Upper lobe of left lung (tissue), 4 donors: ENCODE measurements at regions not wholly inside any gene's neighbourhood (a gene's known extent, or its start where the extent isn't known, plus 50 kb on each side); places are given as distances from the start of the nearest gene placed in this dataset.

Source experiments
- CTCF ChIP-seq, 6 experiments: fragments of 450-650 bp in 4 of 6; fragments of 200-600 bp in 2 of 6; sonication (generic) in 2 of 6; IDR thresholded peaks; one replicate each; pipeline ENCODE4 v1.5.1; 2016 to 2019; ENCODE audit warnings: antibody characterized with exemption in 6 of 6
- EP300 ChIP-seq, 4 donors: sonication (generic); formaldehyde crosslinking; IDR thresholded peaks; one replicate each; pipeline ENCODE4 v1.5.1; 2017; ENCODE audit warnings: antibody characterized with exemption in 4 of 4, control low read depth in 2 of 4
- POLR2A ChIP-seq, 4 donors: fragments of 450-650 bp; IDR thresholded peaks; one replicate each; pipeline ENCODE4 v1.5.1; 2016 to 2017; ENCODE audit warnings: antibody characterized with exemption in 4 of 4, mild to moderate bottlenecking in 2 of 4

- TF ChIP-seq CTCF (IDR thresholded peaks at IDR 0.05) (no peak), POLR2A (IDR thresholded peaks at IDR 0.05) (no peak), EP300 (IDR thresholded peaks at IDR 0.05) (no peak)
Measured at GRCh38 chr12:23001487-23001886, 376.5 kb downstream of the ETNK1 start.
